SK-N-SH (cell line): ENCODE measurements at regions not wholly inside any gene's neighbourhood (a gene's known extent, or its start where the extent isn't known, plus 50 kb on each side); places are given as distances from the start of the nearest gene placed in this dataset.

Experiments used
- CTCF ChIA-PET: fragments of 300-600, 350-600 bp; formaldehyde crosslinking; extraction: SDS; loops from one replicate; lab custom pipeline; 2021; lab: Yijun Ruan, JAX
- POLR2A ChIA-PET: fragments of 350-600 bp; sonication (Branson Sonifier 250); formaldehyde crosslinking; extraction: SDS; loops from one replicate; lab custom pipeline; 2020; ENCODE audit warnings: antibody characterized with exemption, inconsistent platforms; lab: Yijun Ruan, JAX
- DNase-seq: peaks from one replicate; pipeline ENCODE4 v3.0.0; 2012
- H2AFZ ChIP-seq: fragments of 200-600 bp; sonication (generic); 2 replicates; pipeline ENCODE4 v1.8.1; 2016; ENCODE audit warnings: antibody characterized with exemption, mild to moderate bottlenecking, low read depth
- H3F3A ChIP-seq: fragments of 200-600 bp; sonication (generic); replicated peaks from 2 replicates; pipeline ENCODE3; 2016; ENCODE audit warnings: antibody characterized with exemption, mild to moderate bottlenecking; ENCODE audit not compliant: insufficient read depth
- H3K27ac ChIP-seq, 2 experiments: fragments of 200-500 bp in 1 of 2; fragments of 200-600 bp in 1 of 2; sonication (Bioruptor generic) in 1 of 2; sonication (generic), shearing (Covaris generic) in 1 of 2; 2 replicates each; pipeline versions ENCODE4 v1.5.1 to v1.6.1; 2014 to 2016; ENCODE audit warnings: low read depth in 2 of 2, inconsistent platforms in 1 of 2, low read length in 1 of 2, mild to moderate bottlenecking in 1 of 2, mixed read lengths in 1 of 2
- H3K27me3 ChIP-seq: fragments of 200-600 bp; sonication (generic), shearing (Covaris generic); 2 replicates; pipeline ENCODE4 v1.6.1; 2016; ENCODE audit warnings: mixed run types; ENCODE audit not compliant: insufficient read depth
- H3K36me3 ChIP-seq, 2 experiments: fragments of 200-500 bp in 1 of 2; fragments of 200-600 bp in 1 of 2; sonication (Bioruptor generic) in 1 of 2; sonication (generic) in 1 of 2; replicated peaks in 1 of 2; 2 replicates each; pipeline versions ENCODE3 to v1.5.1; 2014 to 2016; ENCODE audit warnings: low read length in 1 of 2, mild to moderate bottlenecking in 1 of 2; ENCODE audit not compliant: insufficient read depth in 2 of 2, control insufficient read depth in 1 of 2
- H3K4me1 ChIP-seq, 2 experiments: fragments of 200-500 bp in 1 of 2; fragments of 200-600 bp in 1 of 2; sonication (Bioruptor generic) in 1 of 2; sonication (generic), shearing (Covaris generic) in 1 of 2; 2 replicates each; pipeline versions ENCODE4 v1.5.1 to v1.6.1; 2014 to 2016; ENCODE audit warnings: low read depth in 1 of 2, low read length in 1 of 2, mixed run types in 1 of 2; ENCODE audit not compliant: insufficient read depth in 2 of 2, control insufficient read depth in 1 of 2
- H3K4me2 ChIP-seq: fragments of 200-600 bp; sonication (generic), shearing (Covaris generic); 2 replicates; pipeline ENCODE4 v1.6.1; 2017; ENCODE audit warnings: mixed run types
- H3K4me3 ChIP-seq, 2 experiments: fragments of 200-500 bp in 1 of 2; fragments of 200-600 bp in 1 of 2; sonication (Bioruptor generic) in 1 of 2; sonication (generic), shearing (Covaris generic) in 1 of 2; 2 replicates each; pipeline versions ENCODE4 v1.5.1 to v1.8.1; 2014 to 2016; ENCODE audit warnings: low read depth in 2 of 2, inconsistent platforms in 1 of 2, low read length in 1 of 2, mild to moderate bottlenecking in 1 of 2, mixed read lengths in 1 of 2, moderate library complexity in 1 of 2
- H3K79me2 ChIP-seq: fragments of 200-600 bp; sonication (generic); 2 replicates; pipeline ENCODE4 v1.8.1; 2017; ENCODE audit warnings: mild to moderate bottlenecking; ENCODE audit not compliant: insufficient read depth
- H3K9ac ChIP-seq: fragments of 200-600 bp; sonication (generic); 2 replicates; pipeline ENCODE4 v1.6.1; 2017; ENCODE audit warnings: mixed run types
- H3K9me2 ChIP-seq: fragments of 200-600 bp; sonication (generic); 2 replicates; pipeline ENCODE4 v1.6.1; 2017; ENCODE audit warnings: mixed run types
- H3K9me3 ChIP-seq: fragments of 200-600 bp; sonication (generic); 2 replicates; pipeline ENCODE4 v1.6.1; 2017; ENCODE audit warnings: mixed run types, mild to moderate bottlenecking, moderate library complexity
- H4K20me1 ChIP-seq: fragments of 200-600 bp; sonication (generic); 2 replicates; pipeline ENCODE4 v1.6.1; 2017; ENCODE audit warnings: mild to moderate bottlenecking, mixed run types; ENCODE audit not compliant: insufficient read depth
- FOSL2 ChIP-seq: IDR thresholded peaks from 2 replicates; pipeline ENCODE4 v1.4.0; 2012; ENCODE audit warnings: low read depth, mild to moderate bottlenecking, moderate library complexity, borderline replicate concordance
- FOXJ3 ChIP-seq: sonication (generic); formaldehyde crosslinking; IDR thresholded peaks from 2 replicates; pipeline ENCODE4 v1.5.1; 2020; ENCODE audit warnings: mild to moderate bottlenecking, missing genetic modification reagents
- NFIC ChIP-seq: IDR thresholded peaks from 2 replicates; pipeline ENCODE4 v1.4.0; 2012; ENCODE audit warnings: borderline replicate concordance
- PBX3 ChIP-seq: IDR thresholded peaks from 2 replicates; pipeline ENCODE4; 2012
- POLR2AphosphoS5 ChIP-seq: IDR thresholded peaks from 2 replicates; pipeline ENCODE4 v1.6.1; 2012; ENCODE audit warnings: low read depth, low read length
- RCOR1 ChIP-seq: fragments of 150-350 bp; IDR thresholded peaks from 2 replicates; pipeline ENCODE4 v1.6.1; 2017; ENCODE audit warnings: antibody characterized with exemption, low read length
- RXRA ChIP-seq: IDR thresholded peaks from 2 replicates; pipeline ENCODE4 v1.4.0; 2012; ENCODE audit warnings: low read depth, mild to moderate bottlenecking, borderline replicate concordance
- SIN3A ChIP-seq: IDR thresholded peaks from 2 replicates; pipeline ENCODE4 v1.6.1; 2012; ENCODE audit warnings: low read depth, mild to moderate bottlenecking, low read length, moderate library complexity, borderline replicate concordance
- TAF1 ChIP-seq: IDR thresholded peaks from 2 replicates; pipeline ENCODE4 v1.6.1; 2012; ENCODE audit warnings: low read depth, mild to moderate bottlenecking, low read length, moderate library complexity, borderline replicate concordance
- TCF12 ChIP-seq: IDR thresholded peaks from 2 replicates; pipeline ENCODE4 v1.4.0; 2012
- TEAD4 ChIP-seq: IDR thresholded peaks from 2 replicates; pipeline ENCODE4 v1.4.0; 2012; ENCODE audit warnings: mild to moderate bottlenecking, borderline replicate concordance; ENCODE audit not compliant: insufficient read depth
- YY1 ChIP-seq: IDR thresholded peaks from 2 replicates; pipeline ENCODE4 v1.4.0; 2012; ENCODE audit warnings: low read depth, mild to moderate bottlenecking
- WGBS: methylation state at CpG from one replicate; pipeline ENCODE4 v1.1.6; 2017; ENCODE audit warnings: low lambda C conversion rate; 5-methylcytosine and 5-hydroxymethylcytosine counted together
- TF ChIP-seq, protein P1 (sequence below): fragments of 200-600 bp; sonication (generic); IDR thresholded peaks from 2 replicates; pipeline ENCODE4 v1.6.1; 2017; ENCODE audit warnings: antibody characterized with exemption, mild to moderate bottlenecking, moderate library complexity
- TF ChIP-seq, protein P2 (sequence below): fragments of 150-350 bp; IDR thresholded peaks from 2 replicates; pipeline ENCODE4 v1.6.1; 2016; ENCODE audit warnings: mild to moderate bottlenecking, low read depth, low read length

GRCh38 chr4:114464726-114465272 lies 133.8 kb upstream of the UGT8 start:
- H3F3A ChIP-seq: no peaks in the 10 kb centered on the region
- H3K9me2 ChIP-seq: no peaks in the 10 kb centered on the region
- no peaks in the 10 kb centered on the region for H3K9me3 ChIP-seq
- no peak overlapping the region for H3K27ac ChIP-seq
- no peaks in the 10 kb centered on the region for H3K79me2 ChIP-seq
- no peak overlapping the region for H3K4me3 ChIP-seq
- H3K4me1 ChIP-seq: no peaks in the 10 kb centered on the region
- no peak overlapping the region for H3K9ac ChIP-seq
- no peaks in the 10 kb centered on the region for H3K36me3 ChIP-seq
- no peaks in the 10 kb centered on the region for H4K20me1 ChIP-seq
- peaks cover 9% of the 10 kb centered on the region; the same call in 1 of the 2 replicates for H3K27me3 ChIP-seq
- TF ChIP-seq NFIC (no peak), TAF1 (no peak), PBX3 (no peak), SIN3A (no peak)
- H2AFZ ChIP-seq: no peak overlapping the region
- ChIA-PET CTCF (interaction anchor here (1.6 kb wide), 1 partner anchor 47 kb away, joined by 4 read pairs; no protein-coding TSS in a partner anchor), POLR2A (no interaction called here)
- no peak overlapping the region for H3K4me2 ChIP-seq
- under 1% methylated on average over 6 of the region's 7 CpGs for WGBS
- DNase-seq: no peak

DNA sequence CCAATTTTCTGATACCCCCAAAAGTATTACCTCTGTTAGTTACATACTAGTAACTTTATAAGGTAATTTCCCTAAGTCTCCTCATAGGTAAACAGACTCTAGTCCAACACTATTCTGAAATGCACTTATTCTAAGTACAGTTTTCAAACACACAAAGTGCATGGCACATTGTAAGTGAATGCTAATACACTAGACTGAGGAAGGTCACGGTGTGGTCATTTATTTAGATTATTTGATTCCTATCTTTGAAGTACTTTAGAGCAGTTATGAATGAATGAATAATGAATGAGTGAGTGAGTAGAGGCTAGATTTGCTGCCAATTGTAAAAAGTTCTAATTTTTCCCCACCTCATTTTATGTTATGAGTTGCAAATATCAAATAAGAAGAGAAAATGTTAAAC lies 132.8 kb upstream of the UGT8 start:
- Histone ChIP-seq H3K4me3 (no peak overlapping the region), H4K20me1 (no peaks in the 10 kb centered on the region), H3F3A (no peaks in the 10 kb centered on the region), H3K9ac (no peak overlapping the region), H3K36me3 (no peaks in the 10 kb centered on the region), H3K27ac (no peak overlapping the region), H3K27me3 (peaks cover 9% of the 10 kb centered on the region; the same call in 1 of the 2 replicates), H3K9me3 (no peaks in the 10 kb centered on the region), H2AFZ (no peak overlapping the region), H3K79me2 (no peaks in the 10 kb centered on the region), H3K9me2 (no peaks in the 10 kb centered on the region), H3K4me2 (no peak overlapping the region), H3K4me1 (no peaks in the 10 kb centered on the region)
- DNase-seq: no peak
- CTCF ChIA-PET: no interaction called here
- no peak for TF ChIP-seq TAF1
- no peak for TF ChIP-seq PBX3
- TF ChIP-seq RCOR1: no peak
- no peak for TF ChIP-seq FOXJ3 (CRISPR knock-in tag)
- WGBS: 0% methylated on average over 1 of the region's 1 CpG
- POLR2A ChIA-PET: no interaction called here

GRCh38 chr4:114466299-114466698 lies 132.3 kb upstream of the UGT8 start:
- POLR2A ChIA-PET: no interaction called here
- 0% methylated on average over 1 of the region's 1 CpG for WGBS
- TF ChIP-seq PBX3 (no peak), FOSL2 (no peak), YY1 (no peak), RXRA (no peak), RCOR1 (no peak), TCF12 (no peak), TEAD4 (no peak), POLR2AphosphoS5 (no peak)
- TF ChIP-seq, protein P1, sequence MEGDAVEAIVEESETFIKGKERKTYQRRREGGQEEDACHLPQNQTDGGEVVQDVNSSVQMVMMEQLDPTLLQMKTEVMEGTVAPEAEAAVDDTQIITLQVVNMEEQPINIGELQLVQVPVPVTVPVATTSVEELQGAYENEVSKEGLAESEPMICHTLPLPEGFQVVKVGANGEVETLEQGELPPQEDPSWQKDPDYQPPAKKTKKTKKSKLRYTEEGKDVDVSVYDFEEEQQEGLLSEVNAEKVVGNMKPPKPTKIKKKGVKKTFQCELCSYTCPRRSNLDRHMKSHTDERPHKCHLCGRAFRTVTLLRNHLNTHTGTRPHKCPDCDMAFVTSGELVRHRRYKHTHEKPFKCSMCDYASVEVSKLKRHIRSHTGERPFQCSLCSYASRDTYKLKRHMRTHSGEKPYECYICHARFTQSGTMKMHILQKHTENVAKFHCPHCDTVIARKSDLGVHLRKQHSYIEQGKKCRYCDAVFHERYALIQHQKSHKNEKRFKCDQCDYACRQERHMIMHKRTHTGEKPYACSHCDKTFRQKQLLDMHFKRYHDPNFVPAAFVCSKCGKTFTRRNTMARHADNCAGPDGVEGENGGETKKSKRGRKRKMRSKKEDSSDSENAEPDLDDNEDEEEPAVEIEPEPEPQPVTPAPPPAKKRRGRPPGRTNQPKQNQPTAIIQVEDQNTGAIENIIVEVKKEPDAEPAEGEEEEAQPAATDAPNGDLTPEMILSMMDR: no peak
- TF ChIP-seq, protein P2, sequence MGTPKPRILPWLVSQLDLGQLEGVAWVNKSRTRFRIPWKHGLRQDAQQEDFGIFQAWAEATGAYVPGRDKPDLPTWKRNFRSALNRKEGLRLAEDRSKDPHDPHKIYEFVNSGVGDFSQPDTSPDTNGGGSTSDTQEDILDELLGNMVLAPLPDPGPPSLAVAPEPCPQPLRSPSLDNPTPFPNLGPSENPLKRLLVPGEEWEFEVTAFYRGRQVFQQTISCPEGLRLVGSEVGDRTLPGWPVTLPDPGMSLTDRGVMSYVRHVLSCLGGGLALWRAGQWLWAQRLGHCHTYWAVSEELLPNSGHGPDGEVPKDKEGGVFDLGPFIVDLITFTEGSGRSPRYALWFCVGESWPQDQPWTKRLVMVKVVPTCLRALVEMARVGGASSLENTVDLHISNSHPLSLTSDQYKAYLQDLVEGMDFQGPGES: no peak

More at GRCh38 chr4:114466299-114466698, 132.3 kb upstream of the UGT8 start:
- H3F3A ChIP-seq: no peaks in the 10 kb centered on the region
- no peaks in the 10 kb centered on the region for H4K20me1 ChIP-seq
- H3K27me3 ChIP-seq: peaks cover 9% of the 10 kb centered on the region; the same call in 1 of the 2 replicates
- no peak overlapping the region for H2AFZ ChIP-seq
- CTCF ChIA-PET: no interaction called here
- no peak overlapping the region for H3K9ac ChIP-seq
- H3K79me2 ChIP-seq: no peaks in the 10 kb centered on the region
- DNase-seq: no peak
- H3K4me3 ChIP-seq: no peak overlapping the region
- H3K9me2 ChIP-seq: no peaks in the 10 kb centered on the region
- H3K36me3 ChIP-seq: no peaks in the 10 kb centered on the region
- H3K4me1 ChIP-seq: no peaks in the 10 kb centered on the region
- no peaks in the 10 kb centered on the region for H3K9me3 ChIP-seq
- H3K27ac ChIP-seq: no peak overlapping the region
- H3K4me2 ChIP-seq: no peak overlapping the region
